HepG2 (cell line): ENCODE measurements at regions not wholly inside any gene's neighbourhood (a gene's known extent, or its start where the extent isn't known, plus 50 kb on each side); places are given as distances from the start of the nearest gene placed in this dataset.

Experiments
- ATAC-seq: fragments of 200-7000 bp; cut with Tn5 transposase; 3 replicates; pipeline ENCODE4 v1.9.1; 2020; ENCODE audit warnings: mild to moderate bottlenecking, moderate library complexity
- BruUV-seq: library from RNA; stranded (reverse); fragments of 400-500 nt; replicated peaks from 2 replicates; lab custom pipeline; 2021; lab: Mats Ljungman, UMichigan
- CTCF ChIA-PET: fragments of 300-600 bp; formaldehyde crosslinking; extraction: SDS; loops from one replicate; lab custom pipeline; 2021; ENCODE audit warnings: low total read pairs, inconsistent platforms, low intra/inter-chr PET ratio; lab: Yijun Ruan, JAX
- POLR2A ChIA-PET: fragments of 350-600 bp; sonication (Branson Sonifier 250); formaldehyde crosslinking; loops from one replicate; lab custom pipeline; 2020; ENCODE audit warnings: antibody characterized with exemption, inconsistent platforms; lab: Yijun Ruan, JAX
- DNase-seq: peaks from one replicate; pipeline ENCODE4 v3.0.0-alpha.2; 2015; ENCODE audit warnings: low spot score
- FAIRE-seq: peaks from 3 replicates; lab custom pipeline; 2011; peaks lifted over from hg19 to GRCh38; lab: Jason Lieb, UNC
- H2AFZ ChIP-seq: one replicate; pipeline ENCODE4 v1.6.1; 2011; ENCODE audit warnings: low read length, inconsistent platforms
- H3K27ac ChIP-seq: fragments of 300-600 bp; 3 replicates; pipeline ENCODE4 v1.8.0; 2011; ENCODE audit warnings: mixed run types, mild to moderate bottlenecking, mixed read lengths, low read length, inconsistent platforms; ENCODE audit not compliant: insufficient read depth; ENCODE audit errors: extremely low read length
- H3K27me3 ChIP-seq, 2 experiments: fragments of 200-600 bp in 1 of 2; 2 replicates in 1 of 2; 3 replicates in 1 of 2; pipeline versions ENCODE4 v1.6.0 to v1.8.0; 2011; ENCODE audit warnings: low read length in 2 of 2, mild to moderate bottlenecking in 2 of 2, moderate library complexity in 2 of 2, inconsistent platforms in 1 of 2; ENCODE audit not compliant: insufficient read depth in 2 of 2, control insufficient read depth in 1 of 2
- H3K36me3 ChIP-seq, 2 experiments: fragments of 200-600 bp in 1 of 2; replicated peaks in 1 of 2; 2 replicates in 1 of 2; 3 replicates in 1 of 2; pipeline versions ENCODE4 v1.5.1 to v1.8.0; 2011; ENCODE audit warnings: low read length in 2 of 2, inconsistent platforms in 1 of 2; ENCODE audit not compliant: insufficient read depth in 2 of 2, control insufficient read depth in 1 of 2
- H3K4me1 ChIP-seq: 2 replicates; pipeline ENCODE4 v1.5.1; 2012; ENCODE audit warnings: low read length, inconsistent platforms; ENCODE audit not compliant: insufficient read depth
- H3K4me2 ChIP-seq: 2 replicates; pipeline ENCODE4 v1.6.0; 2011; ENCODE audit warnings: low read depth, low read length, inconsistent platforms
- H3K4me3 ChIP-seq, 3 experiments: fragments of 200-600 bp in 1 of 3; sonication (generic), shearing (Covaris generic) in 1 of 3; replicated peaks in 1 of 3; 2 replicates each; pipeline ENCODE4 v1.5.1; 2011 to 2016; ENCODE audit warnings: low read length in 3 of 3, inconsistent platforms in 2 of 3, low read depth in 2 of 3, mild to moderate bottlenecking in 2 of 3, control low read depth in 1 of 3, mixed read lengths in 1 of 3; ENCODE audit not compliant: insufficient read depth in 1 of 3
- H3K79me2 ChIP-seq: one replicate; pipeline ENCODE4 v1.6.1; 2011; ENCODE audit warnings: low read length, inconsistent platforms; ENCODE audit not compliant: insufficient read depth
- H3K9ac ChIP-seq: 2 replicates; pipeline ENCODE4 v1.6.0; 2011; ENCODE audit warnings: mild to moderate bottlenecking, low read depth, low read length, inconsistent platforms; ENCODE audit not compliant: insufficient read depth
- H3K9me3 ChIP-seq: 2 replicates; pipeline ENCODE4 v1.5.1; 2012; ENCODE audit warnings: mild to moderate bottlenecking, low read length
- H4K20me1 ChIP-seq: 2 replicates; pipeline ENCODE4 v1.6.0; 2011; ENCODE audit warnings: inconsistent platforms, mild to moderate bottlenecking, low read length, moderate library complexity; ENCODE audit not compliant: insufficient read depth
- CHD4 ChIP-seq: fragments of 200-600 bp; sonication (generic); IDR thresholded peaks from 2 replicates; pipeline ENCODE4 v1.7.0; 2017; ENCODE audit warnings: mild to moderate bottlenecking, low read length, borderline replicate concordance
- FOXA3 ChIP-seq: IDR thresholded peaks from 2 replicates; pipeline ENCODE4 v1.6.1; 2016; ENCODE audit warnings: missing genetic modification reagents, missing compliant biosample characterization
- RARA ChIP-seq: IDR thresholded peaks from 2 replicates; pipeline ENCODE4 v1.6.1; 2016; ENCODE audit warnings: missing genetic modification reagents, missing compliant biosample characterization
- TGIF2 ChIP-seq: IDR thresholded peaks from 2 replicates; pipeline ENCODE4 v1.6.1; 2016; ENCODE audit warnings: control low read depth, missing compliant biosample characterization
- ZBTB7A ChIP-seq: sonication (generic); formaldehyde crosslinking; IDR thresholded peaks from 2 replicates; pipeline ENCODE4 v1.8.0; 2022; ENCODE audit warnings: mild to moderate bottlenecking, missing genetic modification reagents
- ZNF674 ChIP-seq: sonication (generic); formaldehyde crosslinking; IDR thresholded peaks from 2 replicates; pipeline ENCODE4 v1.5.0; 2020; ENCODE audit warnings: low read depth, mild to moderate bottlenecking, missing genetic modification reagents
- ZSCAN29 ChIP-seq: sonication (generic); formaldehyde crosslinking; conservative IDR thresholded peaks from 2 replicates; pipeline ENCODE4 v1.4.0; 2020; ENCODE audit warnings: mild to moderate bottlenecking, missing genetic modification reagents
- WGBS: methylation state at CpG from one replicate; pipeline ENCODE4 v1.1.6; 2017; ENCODE audit warnings: low lambda C conversion rate; 5-methylcytosine and 5-hydroxymethylcytosine counted together
- in situ Hi-C: cut with HindIII; loops from 2 replicates; pipeline ENCODE4 v1.10.0; 2017; ENCODE audit warnings: low pct_unique_long_range_greater_than_20kb; ENCODE audit not compliant: extremely low pct_ligation_motif_present
- intact Hi-C: fragments of 100-400 bp; cut with micrococcal nuclease; formaldehyde crosslinking; loops from one replicate; pipeline ENCODE4 v1.10.0; 2022; ENCODE audit not compliant: unreplicated experiment
- TF ChIP-seq, protein P1 (sequence below): sonication (generic); formaldehyde crosslinking; IDR thresholded peaks from 2 replicates; pipeline ENCODE4 v1.8.0; 2022; ENCODE audit warnings: missing genetic modification reagents, low read depth, mild to moderate bottlenecking, borderline replicate concordance
- TF ChIP-seq, protein P2 (sequence below): sonication (generic); formaldehyde crosslinking; IDR thresholded peaks from 2 replicates; pipeline ENCODE4 v1.5.1; 2020; ENCODE audit warnings: mild to moderate bottlenecking, missing genetic modification reagents
- TF ChIP-seq, protein P3 (sequence below): IDR thresholded peaks from 2 replicates; pipeline ENCODE4 v1.6.1; 2016; ENCODE audit warnings: mild to moderate bottlenecking
- TF ChIP-seq, protein P4 (sequence below): sonication (generic); formaldehyde crosslinking; IDR thresholded peaks from 2 replicates; pipeline ENCODE4 v1.9.0; 2021; ENCODE audit warnings: missing genetic modification reagents, mild to moderate bottlenecking, borderline replicate concordance

DNA sequence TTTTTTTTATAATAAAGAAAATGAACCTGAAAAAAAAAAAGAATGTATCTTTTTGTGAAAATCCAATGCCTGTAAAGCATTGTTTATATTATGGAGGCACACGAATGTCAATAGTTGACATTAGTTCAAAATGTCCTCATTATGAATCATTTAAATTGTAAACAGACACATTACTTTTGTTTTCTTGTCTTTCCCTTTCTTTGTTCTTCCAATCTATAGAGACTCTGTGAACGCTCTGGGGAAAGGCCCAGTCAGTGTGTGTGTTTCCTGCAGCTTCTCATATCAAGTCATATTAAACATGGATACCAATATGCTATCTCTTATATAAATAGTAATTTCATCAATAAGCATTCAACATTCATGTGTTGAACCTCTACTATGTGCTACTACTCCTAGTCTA is 193.1 kb downstream of the KCTD12 start:
- ATAC-seq (no peak), FAIRE-seq (no peak), DNase-seq (no peak)
- in situ Hi-C loops = no loop called here
- H3K27me3 ChIP-seq = no peaks in the 10 kb centered on the region; a peak in 1 of 5 replicates
- intact Hi-C loops = no loop called here
- BruUV-seq = no TSS peak
- no peak overlapping the region for H2AFZ ChIP-seq
- WGBS = 1% methylated on average over 2 of the region's 2 CpGs
- H3K4me3 ChIP-seq = no peak overlapping the region
- H3K36me3 ChIP-seq = no peaks in the 10 kb centered on the region
- TF ChIP-seq TGIF2 (CRISPR knock-in tag) (no peak), ZBTB7A (no peak)
- TF ChIP-seq, protein P1, sequence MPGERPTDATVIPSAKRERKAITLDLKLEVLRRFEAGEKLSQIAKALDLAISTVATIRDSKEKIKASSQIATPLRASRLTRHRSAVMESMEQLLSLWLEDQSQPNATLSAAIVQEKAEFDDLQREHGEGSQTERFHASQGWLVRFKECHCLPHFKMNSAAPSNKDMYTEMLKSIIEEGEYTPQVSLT = no peak
- no peak overlapping the region for H3K9ac ChIP-seq
- H3K79me2 ChIP-seq = no peaks in the 10 kb centered on the region
- H3K4me2 ChIP-seq = no peak overlapping the region
- H3K9me3 ChIP-seq = no peaks in the 10 kb centered on the region
- no peaks in the 10 kb centered on the region for H4K20me1 ChIP-seq
- H3K4me1 ChIP-seq = peaks cover 12% of the 10 kb centered on the region
- H3K27ac ChIP-seq = no peak overlapping the region
- ChIA-PET POLR2A (no interaction called here), CTCF (no interaction called here)

DNA sequence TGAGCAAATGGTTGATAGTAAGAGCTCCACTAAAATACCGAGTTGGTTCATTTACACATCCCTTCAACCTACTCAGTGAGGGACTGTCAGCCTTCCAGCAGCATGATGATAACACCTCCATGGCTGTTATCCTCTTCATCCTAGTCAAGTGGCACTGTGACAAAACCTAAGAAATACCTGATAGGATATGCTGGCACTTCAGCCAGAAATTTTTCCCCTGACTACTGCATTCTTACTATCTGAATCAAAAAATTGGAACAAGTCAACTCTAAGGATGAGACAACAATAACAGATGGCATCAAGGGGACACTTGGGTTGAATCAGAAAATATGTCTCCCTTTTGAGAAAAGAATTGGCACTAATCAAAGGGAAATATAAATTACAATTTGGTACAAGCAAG is 193.9 kb downstream of the KCTD12 start:
- no peaks in the 10 kb centered on the region for H4K20me1 ChIP-seq
- 43% methylated on average over 1 of the region's 1 CpG for WGBS
- H2AFZ ChIP-seq = no peak overlapping the region
- no peak overlapping the region for H3K4me3 ChIP-seq
- no peak overlapping the region for H3K9ac ChIP-seq
- H3K9me3 ChIP-seq = no peaks in the 10 kb centered on the region
- H3K27me3 ChIP-seq = no peaks in the 10 kb centered on the region; a peak in 1 of 5 replicates
- H3K27ac ChIP-seq = no peak overlapping the region
- no TSS peak for BruUV-seq
- no peaks in the 10 kb centered on the region for H3K79me2 ChIP-seq
- DNase-seq = no peak
- in situ Hi-C loops (no loop called here), intact Hi-C loops (no loop called here)
- no peaks in the 10 kb centered on the region for H3K36me3 ChIP-seq
- ChIA-PET POLR2A (no interaction called here), CTCF (no interaction called here)
- H3K4me1 ChIP-seq = peaks cover 12% of the 10 kb centered on the region
- no peak for FAIRE-seq
- TF ChIP-seq, protein P2, sequence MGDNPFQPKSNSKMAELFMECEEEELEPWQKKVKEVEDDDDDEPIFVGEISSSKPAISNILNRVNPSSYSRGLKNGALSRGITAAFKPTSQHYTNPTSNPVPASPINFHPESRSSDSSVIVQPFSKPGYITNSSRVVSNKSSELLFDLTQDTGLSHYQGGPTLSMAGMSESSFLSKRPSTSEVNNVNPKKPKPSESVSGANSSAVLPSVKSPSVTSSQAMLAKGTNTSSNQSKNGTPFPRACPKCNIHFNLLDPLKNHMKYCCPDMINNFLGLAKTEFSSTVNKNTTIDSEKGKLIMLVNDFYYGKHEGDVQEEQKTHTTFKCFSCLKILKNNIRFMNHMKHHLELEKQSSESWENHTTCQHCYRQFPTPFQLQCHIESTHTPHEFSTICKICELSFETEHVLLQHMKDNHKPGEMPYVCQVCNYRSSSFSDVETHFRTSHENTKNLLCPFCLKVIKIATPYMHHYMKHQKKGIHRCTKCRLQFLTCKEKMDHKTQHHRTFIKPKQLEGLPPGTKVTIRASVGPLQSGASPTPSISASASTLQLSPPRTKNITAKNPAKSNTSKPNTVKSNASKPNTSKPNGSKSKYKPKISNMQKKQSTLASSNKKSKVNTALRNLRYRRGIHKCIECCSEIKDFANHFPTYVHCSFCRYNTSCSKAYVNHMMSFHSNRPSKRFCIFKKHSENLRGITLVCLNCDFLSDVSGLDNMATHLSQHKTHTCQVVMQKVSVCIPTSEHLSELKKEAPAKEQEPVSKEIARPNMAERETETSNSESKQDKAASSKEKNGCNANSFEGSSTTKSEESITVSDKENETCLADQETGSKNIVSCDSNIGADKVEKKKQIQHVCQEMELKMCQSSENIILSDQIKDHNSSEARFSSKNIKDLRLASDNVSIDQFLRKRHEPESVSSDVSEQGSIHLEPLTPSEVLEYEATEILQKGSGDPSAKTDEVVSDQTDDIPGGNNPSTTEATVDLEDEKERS (CRISPR knock-in tag) = no peak
- TF ChIP-seq FOXA3 (CRISPR knock-in tag) = no peak
- TF ChIP-seq, protein P3, sequence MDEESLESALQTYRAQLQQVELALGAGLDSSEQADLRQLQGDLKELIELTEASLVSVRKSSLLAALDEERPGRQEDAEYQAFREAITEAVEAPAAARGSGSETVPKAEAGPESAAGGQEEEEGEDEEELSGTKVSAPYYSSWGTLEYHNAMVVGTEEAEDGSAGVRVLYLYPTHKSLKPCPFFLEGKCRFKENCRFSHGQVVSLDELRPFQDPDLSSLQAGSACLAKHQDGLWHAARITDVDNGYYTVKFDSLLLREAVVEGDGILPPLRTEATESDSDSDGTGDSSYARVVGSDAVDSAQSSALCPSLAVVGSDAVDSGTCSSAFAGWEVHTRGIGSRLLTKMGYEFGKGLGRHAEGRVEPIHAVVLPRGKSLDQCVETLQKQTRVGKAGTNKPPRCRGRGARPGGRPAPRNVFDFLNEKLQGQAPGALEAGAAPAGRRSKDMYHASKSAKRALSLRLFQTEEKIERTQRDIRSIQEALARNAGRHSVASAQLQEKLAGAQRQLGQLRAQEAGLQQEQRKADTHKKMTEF (CRISPR knock-in tag) = no peak
- TF ChIP-seq ZNF674 (CRISPR knock-in tag) = no peak
- TF ChIP-seq, protein P4, sequence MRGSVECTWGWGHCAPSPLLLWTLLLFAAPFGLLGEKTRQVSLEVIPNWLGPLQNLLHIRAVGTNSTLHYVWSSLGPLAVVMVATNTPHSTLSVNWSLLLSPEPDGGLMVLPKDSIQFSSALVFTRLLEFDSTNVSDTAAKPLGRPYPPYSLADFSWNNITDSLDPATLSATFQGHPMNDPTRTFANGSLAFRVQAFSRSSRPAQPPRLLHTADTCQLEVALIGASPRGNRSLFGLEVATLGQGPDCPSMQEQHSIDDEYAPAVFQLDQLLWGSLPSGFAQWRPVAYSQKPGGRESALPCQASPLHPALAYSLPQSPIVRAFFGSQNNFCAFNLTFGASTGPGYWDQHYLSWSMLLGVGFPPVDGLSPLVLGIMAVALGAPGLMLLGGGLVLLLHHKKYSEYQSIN (CRISPR knock-in tag) = no peak
- TF ChIP-seq CHD4 = no peak
- no peak for TF ChIP-seq RARA
- TF ChIP-seq ZSCAN29 (CRISPR knock-in tag) = no peak
- no peak for ATAC-seq
- no peak overlapping the region for H3K4me2 ChIP-seq
